MM.1S (cell line): ENCODE measurements at regions not wholly inside any gene's neighbourhood (a gene's known extent, or its start where the extent isn't known, plus 50 kb on each side); places are given as distances from the start of the nearest gene placed in this dataset.
"Not testable (repeated sequence)": the region's sequence is repeated elsewhere in the genome, so short reads cannot be mapped to it uniquely, and the experiment has no call there.

Source experiments
- DNase-seq: peaks from one replicate; pipeline ENCODE4 v3.0.0-alpha.2; 2015
- H2AFZ ChIP-seq: fragments of 300-600 bp; sonication (generic); 2 replicates; pipeline ENCODE4 v1.6.0; 2016; ENCODE audit warnings: antibody characterized with exemption, low read length
- H3F3A ChIP-seq: fragments of 300-600 bp; sonication (generic); 2 replicates; pipeline ENCODE4 v1.6.1; 2016; ENCODE audit warnings: mild to moderate bottlenecking, antibody characterized with exemption, low read length, moderate library complexity, mixed read lengths; ENCODE audit not compliant: insufficient read depth
- H3K27ac ChIP-seq: fragments of 300-600 bp; sonication (generic); 2 replicates; pipeline ENCODE4 v1.5.1; 2016; ENCODE audit warnings: mild to moderate bottlenecking, low read length
- H3K27me3 ChIP-seq: fragments of 300-600 bp; sonication (generic); replicated peaks from 2 replicates; pipeline ENCODE4 v1.6.0; 2016; ENCODE audit warnings: low read length; ENCODE audit not compliant: insufficient read depth
- H3K36me3 ChIP-seq: fragments of 300-600 bp; sonication (generic); replicated peaks from 2 replicates; pipeline ENCODE4 v1.6.1; 2016; ENCODE audit warnings: mild to moderate bottlenecking, low read length, mixed read lengths; ENCODE audit not compliant: insufficient read depth
- H3K4me1 ChIP-seq: fragments of 300-600 bp; sonication (generic); 2 replicates; pipeline ENCODE4 v1.6.1; 2016; ENCODE audit warnings: low read length, mixed read lengths
- H3K4me2 ChIP-seq: fragments of 300-600 bp; sonication (generic); 2 replicates; pipeline ENCODE4 v1.6.0; 2016; ENCODE audit warnings: low read depth, low read length
- H3K4me3 ChIP-seq: fragments of 300-600 bp; sonication (generic); 2 replicates; pipeline ENCODE4 v1.5.1; 2016; ENCODE audit warnings: low read length, mixed read lengths
- H3K79me2 ChIP-seq: fragments of 300-600 bp; sonication (generic); 2 replicates; pipeline ENCODE4 v1.6.1; 2016; ENCODE audit warnings: mixed run types, low read length, mixed read lengths
- H3K9ac ChIP-seq: fragments of 300-600 bp; sonication (generic); 2 replicates; pipeline ENCODE4 v1.6.1; 2016; ENCODE audit warnings: low read length, mixed read lengths
- H3K9me2 ChIP-seq: fragments of 300-600 bp; sonication (generic); replicated peaks from 2 replicates; pipeline ENCODE4 v1.6.1; 2016; ENCODE audit warnings: mild to moderate bottlenecking, low read length, mixed read lengths; ENCODE audit not compliant: insufficient read depth
- H3K9me3 ChIP-seq: fragments of 300-600 bp; sonication (generic); replicated peaks from 2 replicates; pipeline ENCODE4 v1.6.1; 2016; ENCODE audit warnings: mild to moderate bottlenecking, low read length, mixed read lengths; ENCODE audit not compliant: insufficient read depth
- H4K20me1 ChIP-seq: fragments of 300-600 bp; sonication (generic); 2 replicates; pipeline ENCODE4 v1.6.1; 2016; ENCODE audit warnings: mild to moderate bottlenecking, low read length, moderate library complexity, mixed read lengths; ENCODE audit not compliant: insufficient read depth
- CTCF ChIP-seq: fragments of 300-600 bp; sonication (generic); IDR thresholded peaks from 2 replicates; pipeline ENCODE4 v1.5.1; 2016; ENCODE audit warnings: antibody characterized with exemption, low read length, mixed read lengths
- EZH2 ChIP-seq: fragments of 300-600 bp; sonication (generic); optimal IDR thresholded peaks from 2 replicates; pipeline ENCODE3; 2017; ENCODE audit warnings: low read depth, mild to moderate bottlenecking, antibody characterized with exemption, low read length, mixed read lengths
- EZH2phosphoT487 ChIP-seq: fragments of 300-600 bp; sonication (generic); IDR thresholded peaks from 2 replicates; pipeline ENCODE4 v1.6.1; 2018; ENCODE audit warnings: antibody characterized with exemption, low read length

GRCh38 chrX:959595-959994 lies 252.9 kb downstream of the CRLF2 start:
- Histone ChIP-seq H3K27ac (no peak overlapping the region), H3K9ac (no peak overlapping the region), H4K20me1 (no peaks in the 10 kb centered on the region), H3K4me3 (no peak overlapping the region), H3K9me3 (no peaks in the 10 kb centered on the region), H3K9me2 (no peaks in the 10 kb centered on the region), H3K79me2 (no peaks in the 10 kb centered on the region), H3K27me3 (no peaks in the 10 kb centered on the region), H3K36me3 (no peaks in the 10 kb centered on the region), H3F3A (no peaks in the 10 kb centered on the region), H3K4me1 (no peaks in the 10 kb centered on the region), H2AFZ (no peak overlapping the region), H3K4me2 (no peak overlapping the region)
- no peak for TF ChIP-seq CTCF
- no peak for TF ChIP-seq EZH2
- TF ChIP-seq EZH2phosphoT487, result no peak
- DNase-seq, result no peak

- H4K20me1 ChIP-seq, H3K9ac ChIP-seq, DNase-seq, H3K4me3 ChIP-seq, H3K27me3 ChIP-seq, H2AFZ ChIP-seq, H3F3A ChIP-seq, H3K27ac ChIP-seq, H3K9me3 ChIP-seq, H3K9me2 ChIP-seq, H3K4me2 ChIP-seq, H3K79me2 ChIP-seq, H3K4me1 ChIP-seq, H3K36me3 ChIP-seq: not testable (repeated sequence)
Measured at GRCh38 chrX:955168-955781, 257.2 kb downstream of the CRLF2 start.

GRCh38 chrX:953879-954482 lies 258.5 kb downstream of the CRLF2 start:
- Histone ChIP-seq H3K27me3 (no peaks in the 10 kb centered on the region), H3K9me2 (no peaks in the 10 kb centered on the region), H3K4me3 (no peak overlapping the region), H3K79me2 (no peaks in the 10 kb centered on the region), H2AFZ (no peak overlapping the region), H3K9ac (no peak overlapping the region), H3F3A (no peaks in the 10 kb centered on the region), H3K4me1 (no peaks in the 10 kb centered on the region), H3K27ac (no peak overlapping the region), H4K20me1 (no peaks in the 10 kb centered on the region), H3K9me3 (no peaks in the 10 kb centered on the region), H3K4me2 (no peak overlapping the region), H3K36me3 (no peaks in the 10 kb centered on the region)
- no peak for TF ChIP-seq CTCF
- TF ChIP-seq EZH2phosphoT487, result no peak
- TF ChIP-seq EZH2, result no peak
- no peak for DNase-seq

- no peak for DNase-seq
- H3F3A ChIP-seq, result no peaks in the 10 kb centered on the region
Measured at GRCh38 chrX:952816-953215, 259.6 kb downstream of the CRLF2 start.

GRCh38 chrX:947262-947661 lies 265.2 kb downstream of the CRLF2 start:
- not testable (repeated sequence) for H3K27me3 ChIP-seq, H3F3A ChIP-seq, H3K4me2 ChIP-seq, H3K9me3 ChIP-seq, H3K9ac ChIP-seq, H4K20me1 ChIP-seq, H3K9me2 ChIP-seq, H3K27ac ChIP-seq, H3K36me3 ChIP-seq, H3K4me1 ChIP-seq, DNase-seq, H3K4me3 ChIP-seq, H3K79me2 ChIP-seq, H2AFZ ChIP-seq

More at GRCh38 chrX:952816-953215, 259.6 kb downstream of the CRLF2 start:
- Histone ChIP-seq H2AFZ (no peak overlapping the region), H4K20me1 (no peaks in the 10 kb centered on the region), H3K9ac (no peak overlapping the region), H3K36me3 (no peaks in the 10 kb centered on the region), H3K4me3 (no peak overlapping the region), H3K27ac (no peak overlapping the region), H3K9me3 (no peaks in the 10 kb centered on the region), H3K27me3 (no peaks in the 10 kb centered on the region), H3K79me2 (no peaks in the 10 kb centered on the region), H3K9me2 (no peaks in the 10 kb centered on the region), H3K4me1 (no peaks in the 10 kb centered on the region), H3K4me2 (no peak overlapping the region)
- no peak for TF ChIP-seq CTCF
- no peak for TF ChIP-seq EZH2phosphoT487
- TF ChIP-seq EZH2, result no peak
